ENCODE measurements at regions not wholly inside any gene's neighbourhood (a gene's known extent, or its start where the extent isn't known, plus 50 kb on each side); places are given as distances from the start of the nearest gene placed in this dataset.

- 87 to 95% methylated on average over 9 of the region's 9 CpGs for WGBS, 2 donors
- no peaks in the 10 kb centered on the region for H3K9me3 ChIP-seq (ENCODE audit: control insufficient read depth in 4 of 4, insufficient read depth in 3 of 4, low read length in 3 of 4)
- H3K27ac ChIP-seq (ENCODE audit: low read depth in 1 of 2, low read length in 1 of 2) = no peak overlapping the region
- no peaks in the 10 kb centered on the region for H3K36me3 ChIP-seq (ENCODE audit: control insufficient read depth in 4 of 4, insufficient read depth in 4 of 4, low read length in 4 of 4)
- H3K27me3 ChIP-seq (ENCODE audit: control insufficient read depth in 3 of 3, insufficient read depth in 3 of 3, low read length in 2 of 3) = peaks cover 0 to 18% (median 9%) of the 10 kb centered on the region in 3 donors
- H3K9ac ChIP-seq (ENCODE audit: insufficient read depth in 1 of 2, low read length in 2 of 2) = no peak overlapping the region
- H3K4me3 ChIP-seq = no peak overlapping the region
- no peaks in the 10 kb centered on the region for H3K4me1 ChIP-seq (ENCODE audit: control insufficient read depth in 5 of 5, insufficient read depth in 5 of 5, low read length in 5 of 5)
- no peak for TF ChIP-seq CTCF (IDR thresholded peaks at IDR 0.05; ENCODE audit: control extremely low read depth, extremely low read depth)
- ATAC-seq (ENCODE audit: insufficient read depth, low FRiP score) = no peak
- DNase-seq = no peak
These were observed 168.0 kb upstream of the MYL2 start for GRCh38 chr12:111088409-111088808.

DNA sequence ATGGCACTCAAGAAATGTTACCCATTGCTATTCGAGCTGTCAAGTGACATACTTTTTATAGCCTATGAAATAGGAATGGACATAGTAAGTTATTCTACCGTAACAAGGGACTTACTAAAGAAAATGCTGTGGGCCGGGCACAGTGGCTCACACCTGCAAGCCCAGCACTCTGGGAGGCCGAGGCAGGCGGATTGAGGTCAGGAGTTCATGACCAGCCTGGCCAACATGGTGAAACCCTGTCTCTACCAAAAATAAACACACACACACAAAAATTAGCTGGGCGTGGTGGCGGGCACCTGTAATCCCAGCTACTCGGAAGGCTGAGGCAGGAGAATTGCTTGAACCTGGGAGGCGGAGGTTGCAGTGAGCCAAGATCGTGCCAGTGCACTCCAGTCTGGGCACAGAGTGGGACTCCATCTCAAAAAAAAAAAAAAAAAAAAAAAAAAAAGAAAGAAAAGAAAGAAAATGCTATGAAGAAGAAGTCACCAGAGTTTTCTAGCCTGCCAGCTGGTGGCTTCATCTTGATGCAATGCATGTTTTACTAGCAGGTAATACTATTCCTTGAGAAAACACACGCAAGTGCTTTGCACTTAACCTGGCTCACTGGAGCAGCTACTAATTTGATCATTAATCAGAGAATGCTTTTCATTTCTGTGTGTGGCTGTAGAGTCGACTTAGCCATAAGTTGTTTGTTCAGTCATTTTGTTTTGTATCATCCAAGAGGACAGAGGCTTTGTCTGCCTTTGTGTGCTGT lies 166.7 kb upstream of the MYL2 start:
- DNase-seq = no peak
- 77 to 84% methylated on average over 12 of the region's 12 CpGs for WGBS, 2 donors

DNA sequence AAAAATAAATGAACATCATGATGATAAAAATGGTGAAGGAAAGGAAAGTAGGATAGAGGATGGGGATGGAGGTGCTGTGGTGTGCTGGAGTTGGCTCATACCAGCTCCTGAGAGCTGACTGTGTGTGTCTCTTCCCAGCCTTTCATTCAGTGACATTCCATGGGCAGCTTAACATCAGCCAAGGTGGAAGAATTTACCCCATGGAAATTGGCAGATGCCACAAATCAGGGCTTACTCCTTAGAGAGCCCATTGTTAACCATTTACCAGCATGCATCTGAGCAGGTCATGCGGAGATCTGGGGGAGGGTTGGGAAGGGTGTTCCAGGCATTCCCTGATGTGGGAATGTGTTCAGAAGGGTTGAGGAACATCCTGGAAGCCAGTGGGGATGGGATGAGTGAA lies 164.7 kb upstream of the MYL2 start:
- DNase-seq = no peak
- no peaks in the 10 kb centered on the region for H3K4me1 ChIP-seq (ENCODE audit: control insufficient read depth in 5 of 5, insufficient read depth in 5 of 5, low read length in 5 of 5)
- H3K4me3 ChIP-seq = no peak overlapping the region
- H3K36me3 ChIP-seq (ENCODE audit: control insufficient read depth in 4 of 4, insufficient read depth in 4 of 4, low read length in 4 of 4) = no peaks in the 10 kb centered on the region
- WGBS, 2 donors = 84 to 96% methylated on average over 1 of the region's 1 CpG
- peaks cover 0 to 23% (median 7%) of the 10 kb centered on the region in 3 donors for H3K27me3 ChIP-seq (ENCODE audit: control insufficient read depth in 3 of 3, insufficient read depth in 3 of 3, low read length in 2 of 3)
- no peak for ATAC-seq (ENCODE audit: insufficient read depth, low FRiP score)
- TF ChIP-seq CTCF (IDR thresholded peaks at IDR 0.05; ENCODE audit: control extremely low read depth, extremely low read depth) = no peak
- no peak overlapping the region for H3K9ac ChIP-seq (ENCODE audit: insufficient read depth in 1 of 2, low read length in 2 of 2)
- H3K27ac ChIP-seq (ENCODE audit: low read depth in 1 of 2, low read length in 1 of 2) = no peak overlapping the region
- no peaks in the 10 kb centered on the region for H3K9me3 ChIP-seq (ENCODE audit: control insufficient read depth in 4 of 4, insufficient read depth in 3 of 4, low read length in 3 of 4)

More for the DNA sequence above, 166.7 kb upstream of the MYL2 start:
- H3K4me3 ChIP-seq = no peak overlapping the region
- H3K27me3 ChIP-seq (ENCODE audit: control insufficient read depth in 3 of 3, insufficient read depth in 3 of 3, low read length in 2 of 3) = peaks cover 0 to 18% (median 9%) of the 10 kb centered on the region in 3 donors
- no peak overlapping the region for H3K27ac ChIP-seq (ENCODE audit: low read depth in 1 of 2, low read length in 1 of 2)
- TF ChIP-seq CTCF (IDR thresholded peaks at IDR 0.05; ENCODE audit: control extremely low read depth, extremely low read depth) = no peak
- ATAC-seq (ENCODE audit: insufficient read depth, low FRiP score) = no peak
- no peaks in the 10 kb centered on the region for H3K4me1 ChIP-seq (ENCODE audit: control insufficient read depth in 5 of 5, insufficient read depth in 5 of 5, low read length in 5 of 5)
- H3K36me3 ChIP-seq (ENCODE audit: control insufficient read depth in 4 of 4, insufficient read depth in 4 of 4, low read length in 4 of 4) = no peaks in the 10 kb centered on the region
- no peaks in the 10 kb centered on the region for H3K9me3 ChIP-seq (ENCODE audit: control insufficient read depth in 4 of 4, insufficient read depth in 3 of 4, low read length in 3 of 4)
- no peak overlapping the region for H3K9ac ChIP-seq (ENCODE audit: insufficient read depth in 1 of 2, low read length in 2 of 2)

Data from lung (tissue), 11 donors.